ENCODE measurements at regions not wholly inside any gene's neighbourhood (a gene's known extent, or its start where the extent isn't known, plus 50 kb on each side); places are given as distances from the start of the nearest gene placed in this dataset.

GRCh38 chr4:123659730-123660129 is 263.1 kb downstream of the SPRY1 start:
- DNase-seq (ENCODE audit: low spot score in 2 of 2): no peak
- TF ChIP-seq POLR2A (IDR thresholded peaks at IDR 0.05) (no peak), CTCF (IDR thresholded peaks at IDR 0.05) (peak in 1 of 2 donors; percentile 7), EP300 (IDR thresholded peaks at IDR 0.05) (no peak), POLR2AphosphoS5 (IDR thresholded peaks at IDR 0.05) (no peak)
- no peaks in the 10 kb centered on the region for H3K27me3 ChIP-seq
- H3K4me3 ChIP-seq: no peak overlapping the region
- H3K4me1 ChIP-seq: peaks cover 3% of the 10 kb centered on the region
- H3K27ac ChIP-seq: no peak overlapping the region
- H3K36me3 ChIP-seq: no peaks in the 10 kb centered on the region
- H3K9me3 ChIP-seq: no peaks in the 10 kb centered on the region
- 79% methylated on average over 1 of the region's 1 CpG for WGBS

GRCh38 chr4:123661080-123661737 is 264.6 kb downstream of the SPRY1 start:
- no peaks in the 10 kb centered on the region for H3K9me3 ChIP-seq
- no peaks in the 10 kb centered on the region for H3K36me3 ChIP-seq
- H3K4me3 ChIP-seq: no peak overlapping the region
- no peak for DNase-seq (ENCODE audit: low spot score in 2 of 2)
- no peaks in the 10 kb centered on the region for H3K27me3 ChIP-seq
- peaks cover 3% of the 10 kb centered on the region for H3K4me1 ChIP-seq
- no peak overlapping the region for H3K27ac ChIP-seq
- TF ChIP-seq POLR2AphosphoS5 (IDR thresholded peaks at IDR 0.05) (no peak), EP300 (IDR thresholded peaks at IDR 0.05) (no peak), POLR2A (IDR thresholded peaks at IDR 0.05) (no peak), CTCF (IDR thresholded peaks at IDR 0.05) (peak; percentile 19 to 24)

- Histone ChIP-seq H3K9me3 (no peaks in the 10 kb centered on the region), H3K36me3 (no peaks in the 10 kb centered on the region), H3K27ac (no peak overlapping the region), H3K4me1 (peaks cover 3% of the 10 kb centered on the region), H3K27me3 (no peaks in the 10 kb centered on the region), H3K4me3 (no peak overlapping the region)
- no peak for TF ChIP-seq POLR2AphosphoS5 (IDR thresholded peaks at IDR 0.05)
- TF ChIP-seq EP300 (IDR thresholded peaks at IDR 0.05): no peak
- no peak for TF ChIP-seq POLR2A (IDR thresholded peaks at IDR 0.05)
- DNase-seq (ENCODE audit: low spot score in 2 of 2): no peak
These were observed 266.2 kb downstream of the SPRY1 start for GRCh38 chr4:123662827-123663226.

GRCh38 chr4:123666486-123666885 is 269.9 kb downstream of the SPRY1 start:
- H3K9me3 ChIP-seq: no peaks in the 10 kb centered on the region
- no peak overlapping the region for H3K4me3 ChIP-seq
- no peaks in the 10 kb centered on the region for H3K36me3 ChIP-seq
- WGBS: 100% methylated on average over 5 of the region's 5 CpGs
- H3K4me1 ChIP-seq: no peaks in the 10 kb centered on the region
- TF ChIP-seq CTCF (IDR thresholded peaks at IDR 0.05): no peak
- TF ChIP-seq POLR2A (IDR thresholded peaks at IDR 0.05): no peak
- no peak for TF ChIP-seq POLR2AphosphoS5 (IDR thresholded peaks at IDR 0.05)
- TF ChIP-seq EP300 (IDR thresholded peaks at IDR 0.05): no peak
- no peak for DNase-seq (ENCODE audit: low spot score in 2 of 2)
- no peak overlapping the region for H3K27ac ChIP-seq
- no peaks in the 10 kb centered on the region for H3K27me3 ChIP-seq

- DNase-seq (ENCODE audit: low spot score in 2 of 2): no peak
- Histone ChIP-seq H3K4me3 (no peak overlapping the region), H3K27ac (no peak overlapping the region), H3K9me3 (no peaks in the 10 kb centered on the region), H3K4me1 (no peaks in the 10 kb centered on the region), H3K36me3 (no peaks in the 10 kb centered on the region), H3K27me3 (no peaks in the 10 kb centered on the region)
- no peak for TF ChIP-seq EP300 (IDR thresholded peaks at IDR 0.05)
- no peak for TF ChIP-seq CTCF (IDR thresholded peaks at IDR 0.05)
- no peak for TF ChIP-seq POLR2AphosphoS5 (IDR thresholded peaks at IDR 0.05)
- TF ChIP-seq POLR2A (IDR thresholded peaks at IDR 0.05): no peak
- 87% methylated on average over 6 of the region's 6 CpGs for WGBS
These were observed 270.9 kb downstream of the SPRY1 start for GRCh38 chr4:123667496-123667895.

GRCh38 chr4:123667991-123668390 is 271.4 kb downstream of the SPRY1 start:
- no peaks in the 10 kb centered on the region for H3K36me3 ChIP-seq
- peaks cover 1% of the 10 kb centered on the region for H3K4me1 ChIP-seq
- H3K27ac ChIP-seq: no peak overlapping the region
- TF ChIP-seq EP300 (IDR thresholded peaks at IDR 0.05) (no peak), POLR2AphosphoS5 (IDR thresholded peaks at IDR 0.05) (no peak), POLR2A (IDR thresholded peaks at IDR 0.05) (no peak), CTCF (IDR thresholded peaks at IDR 0.05) (no peak)
- no peaks in the 10 kb centered on the region for H3K9me3 ChIP-seq
- H3K27me3 ChIP-seq: no peaks in the 10 kb centered on the region
- no peak for DNase-seq (ENCODE audit: low spot score in 2 of 2)
- WGBS: 98% methylated on average over 2 of the region's 2 CpGs
- H3K4me3 ChIP-seq: no peak overlapping the region

Data from suprapubic skin (tissue), 4 donors.